Right lobe of liver (tissue), 6 donors: ENCODE measurements at regions not wholly inside any gene's neighbourhood (a gene's known extent, or its start where the extent isn't known, plus 50 kb on each side); places are given as distances from the start of the nearest gene placed in this dataset.

ENCODE experiments used
- ATAC-seq, 4 donors: fragments of 200-7000 bp; cut with Tn5 transposase; one replicate each; pipeline ENCODE4 v1.9.1; 2020; ENCODE audit warnings: mild to moderate bottlenecking in 4 of 4, moderate library complexity in 4 of 4
- DNase-seq, 3 donors: peaks; one replicate each; pipeline ENCODE4 v3.0.0-alpha.2; 2020
- H3K27ac ChIP-seq, 3 donors: fragments of 200-600 bp; one replicate each; pipeline ENCODE4 v1.8.0; 2022
- H3K27me3 ChIP-seq, 2 donors: fragments of 200-600 bp; one replicate each; pipeline ENCODE4 v1.8.0; 2022
- H3K36me3 ChIP-seq, 4 donors: fragments of 200-600 bp; sonication (generic) in 1 of 4; one replicate each; pipeline versions ENCODE4 v1.5.1 to v1.8.0; 2017 to 2022; ENCODE audit warnings: control low read depth in 1 of 4
- H3K4me1 ChIP-seq, 4 donors: fragments of 200-600 bp; sonication (generic) in 1 of 4; one replicate each; pipeline versions ENCODE4 v1.5.1 to v1.8.0; 2017 to 2022; ENCODE audit warnings: control low read depth in 1 of 4
- H3K4me3 ChIP-seq, 3 donors: fragments of 200-600 bp; one replicate each; pipeline ENCODE4 v1.8.0; 2022
- H3K9me3 ChIP-seq, 4 donors: fragments of 200-600 bp; sonication (generic) in 1 of 4; one replicate each; pipeline versions ENCODE4 v1.5.1 to v1.8.0; 2017 to 2022; ENCODE audit warnings: control low read depth in 1 of 4
- POLR2A ChIP-seq: fragments of 450-650 bp; IDR thresholded peaks from one replicate; pipeline ENCODE4 v1.6.1; 2017; ENCODE audit warnings: antibody characterized with exemption, mild to moderate bottlenecking
- WGBS: methylation state at CpG from one replicate; pipeline ENCODE4 v1.1.6; 2018; ENCODE audit warnings: low coverage, low lambda C conversion rate; ENCODE audit not compliant: insufficient coverage; ENCODE audit errors: missing lambda C conversion rate; 5-methylcytosine and 5-hydroxymethylcytosine counted together
- intact Hi-C, 2 donors: fragments of 100-400 bp; cut with DNase I; formaldehyde crosslinking; loops; one replicate each; pipeline versions ENCODE4 v1.11.2 to v1.14.1; 2022
- TF ChIP-seq, protein P1 (sequence below), 4 donors: fragments of 200-600 bp in 3 of 4; fragments of 450-650 bp in 1 of 4; IDR thresholded peaks; one replicate each; pipeline versions ENCODE4 v1.5.1 to v1.8.0; 2016 to 2022; ENCODE audit warnings: antibody characterized with exemption in 4 of 4, mild to moderate bottlenecking in 2 of 4
- donor health status: DM: no; HTN: yes; CAD: no.
- donor health status: DM: no; HTN: no; CAD: no.
- donor health status: DM: no; HTN: no; CAD: no.
- donor health status: DM: no; HTN: yes; CAD: no.
- donor health status: DM: no; HTN: yes; CAD: no.

DNA sequence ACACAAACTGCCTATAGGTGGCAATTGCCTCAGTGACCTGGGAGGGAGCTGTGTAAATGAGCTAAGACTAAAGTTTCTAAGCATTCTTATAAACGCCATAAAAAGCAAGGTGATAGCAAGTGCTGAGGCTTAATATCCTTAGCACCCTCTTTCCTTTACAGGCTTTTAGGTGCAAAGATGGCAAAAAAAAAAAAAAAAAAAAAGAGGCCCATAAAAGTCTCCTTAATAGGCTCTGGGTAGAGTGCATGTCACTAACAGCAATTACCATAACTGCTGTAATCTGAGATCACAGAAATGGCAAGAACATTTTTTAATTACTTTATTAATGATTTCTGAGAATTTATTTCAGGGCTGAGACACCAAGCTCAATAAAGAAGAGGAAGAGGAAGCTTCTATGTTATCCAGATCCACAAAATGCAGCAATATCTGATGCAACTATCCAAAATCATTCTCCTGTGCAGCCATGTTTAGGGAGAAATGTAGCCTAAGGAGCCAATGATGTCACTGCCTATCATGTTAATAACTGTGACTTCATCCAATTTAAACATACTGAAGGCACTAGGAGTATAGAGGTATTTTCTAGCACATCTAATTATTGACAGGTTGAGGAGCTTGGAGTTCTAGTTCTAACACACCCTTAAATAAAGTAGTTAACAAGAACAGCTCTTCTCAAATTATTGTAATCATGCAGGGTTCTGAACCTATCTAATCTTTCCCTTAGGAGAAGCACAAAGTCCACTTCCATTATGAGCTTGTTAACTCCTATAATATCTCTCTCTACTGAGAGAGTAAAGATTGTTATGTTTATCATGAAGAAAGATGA is 804.3 kb upstream of the ACVR2A start:
- H3K27ac ChIP-seq = no peak overlapping the region
- no peaks in the 10 kb centered on the region for H3K27me3 ChIP-seq
- DNase-seq (no peak), ATAC-seq (no peak)
- H3K9me3 ChIP-seq = no peaks in the 10 kb centered on the region
- 33% methylated on average over 1 of the region's 1 CpG for WGBS
- TF ChIP-seq POLR2A = no peak
- TF ChIP-seq, protein P1, sequence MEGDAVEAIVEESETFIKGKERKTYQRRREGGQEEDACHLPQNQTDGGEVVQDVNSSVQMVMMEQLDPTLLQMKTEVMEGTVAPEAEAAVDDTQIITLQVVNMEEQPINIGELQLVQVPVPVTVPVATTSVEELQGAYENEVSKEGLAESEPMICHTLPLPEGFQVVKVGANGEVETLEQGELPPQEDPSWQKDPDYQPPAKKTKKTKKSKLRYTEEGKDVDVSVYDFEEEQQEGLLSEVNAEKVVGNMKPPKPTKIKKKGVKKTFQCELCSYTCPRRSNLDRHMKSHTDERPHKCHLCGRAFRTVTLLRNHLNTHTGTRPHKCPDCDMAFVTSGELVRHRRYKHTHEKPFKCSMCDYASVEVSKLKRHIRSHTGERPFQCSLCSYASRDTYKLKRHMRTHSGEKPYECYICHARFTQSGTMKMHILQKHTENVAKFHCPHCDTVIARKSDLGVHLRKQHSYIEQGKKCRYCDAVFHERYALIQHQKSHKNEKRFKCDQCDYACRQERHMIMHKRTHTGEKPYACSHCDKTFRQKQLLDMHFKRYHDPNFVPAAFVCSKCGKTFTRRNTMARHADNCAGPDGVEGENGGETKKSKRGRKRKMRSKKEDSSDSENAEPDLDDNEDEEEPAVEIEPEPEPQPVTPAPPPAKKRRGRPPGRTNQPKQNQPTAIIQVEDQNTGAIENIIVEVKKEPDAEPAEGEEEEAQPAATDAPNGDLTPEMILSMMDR (IDR thresholded peaks at IDR 0.05) = no peak
- H3K4me3 ChIP-seq = no peak overlapping the region
- H3K4me1 ChIP-seq = no peaks in the 10 kb centered on the region
- no peaks in the 10 kb centered on the region for H3K36me3 ChIP-seq
- intact Hi-C loops = no loop called here

DNA sequence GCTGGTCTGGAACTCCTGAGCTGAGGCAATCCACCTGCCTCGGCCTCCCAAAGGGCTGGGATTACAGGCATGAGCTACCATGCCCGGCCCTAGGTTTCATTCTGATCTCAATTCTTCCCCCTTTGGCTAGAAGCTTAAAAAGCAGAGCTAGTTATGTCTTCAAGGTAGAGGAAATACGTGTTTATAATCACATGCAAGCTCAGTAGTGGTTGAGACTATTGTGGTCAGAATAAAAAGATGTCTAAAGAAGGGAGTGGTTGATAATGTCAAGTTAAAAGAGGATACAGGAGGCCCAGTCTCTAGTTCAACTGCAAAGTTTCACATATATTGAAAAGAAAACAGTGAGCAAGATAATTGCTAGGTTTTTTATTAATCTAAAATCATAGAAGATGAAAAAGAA is 807.8 kb upstream of the ACVR2A start:
- 30% methylated on average over 2 of the region's 3 CpGs for WGBS
- no peak overlapping the region for H3K4me3 ChIP-seq
- H3K9me3 ChIP-seq = no peaks in the 10 kb centered on the region
- H3K36me3 ChIP-seq = no peaks in the 10 kb centered on the region
- no peak for TF ChIP-seq POLR2A
- TF ChIP-seq, protein P1 (IDR thresholded peaks at IDR 0.05) = no peak
- H3K27ac ChIP-seq = no peak overlapping the region
- intact Hi-C loops = no loop called here
- H3K27me3 ChIP-seq = no peaks in the 10 kb centered on the region
- no peaks in the 10 kb centered on the region for H3K4me1 ChIP-seq
- DNase-seq = no peak
- no peak for ATAC-seq

DNA sequence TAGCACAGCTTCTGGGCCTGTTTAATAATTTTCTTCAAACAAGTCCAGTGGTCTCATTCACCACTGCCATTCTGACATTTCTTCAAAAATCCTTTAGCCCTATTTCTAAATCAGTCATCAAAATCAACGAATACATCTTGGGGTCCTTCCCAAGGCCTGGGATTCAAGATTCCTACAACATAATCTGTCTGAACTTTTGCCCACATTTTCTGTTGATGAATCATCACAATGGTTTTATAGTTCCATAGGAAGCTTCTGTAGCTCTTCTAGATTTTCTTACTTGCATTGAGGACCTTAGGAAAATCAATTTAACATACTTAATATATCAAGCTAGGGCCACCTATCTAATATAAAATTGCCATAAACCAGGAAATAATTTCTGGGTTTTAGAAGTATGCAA is 811.8 kb upstream of the ACVR2A start:
- no peak for DNase-seq
- ATAC-seq = no peak
- no peaks in the 10 kb centered on the region for H3K4me1 ChIP-seq
- H3K27ac ChIP-seq = no peak overlapping the region
- no peak overlapping the region for H3K4me3 ChIP-seq
- H3K36me3 ChIP-seq = no peaks in the 10 kb centered on the region
- H3K27me3 ChIP-seq = no peaks in the 10 kb centered on the region
- no peaks in the 10 kb centered on the region for H3K9me3 ChIP-seq
- TF ChIP-seq, protein P1 (IDR thresholded peaks at IDR 0.05) = no peak
- no peak for TF ChIP-seq POLR2A
- intact Hi-C loops = no loop called here
- WGBS = 61% methylated on average over 1 of the region's 1 CpG

DNA sequence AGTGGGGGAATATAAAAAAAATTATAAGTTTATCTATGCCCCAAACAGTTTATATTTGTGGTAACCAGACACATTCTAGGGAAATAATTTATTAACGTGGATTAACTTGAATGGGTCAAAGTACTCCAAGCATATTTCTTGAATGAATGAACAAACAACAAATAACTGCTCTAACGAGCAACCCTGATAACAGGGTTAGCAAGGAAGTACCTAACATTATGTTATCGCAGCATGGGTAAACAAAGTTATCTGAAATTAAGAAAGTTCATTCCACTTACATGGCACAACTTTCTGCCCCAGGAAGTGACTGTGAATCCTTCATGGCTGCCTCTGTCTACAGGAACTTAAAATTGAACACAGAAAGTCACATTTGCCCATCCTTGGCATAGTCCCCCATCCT is 812.9 kb upstream of the ACVR2A start:
- no peaks in the 10 kb centered on the region for H3K4me1 ChIP-seq
- DNase-seq = no peak
- ATAC-seq = no peak
- WGBS = 7% methylated on average over 3 of the region's 3 CpGs
- no peak overlapping the region for H3K4me3 ChIP-seq
- no peaks in the 10 kb centered on the region for H3K36me3 ChIP-seq
- no peaks in the 10 kb centered on the region for H3K27me3 ChIP-seq
- TF ChIP-seq POLR2A = no peak
- TF ChIP-seq, protein P1 (IDR thresholded peaks at IDR 0.05) = no peak
- intact Hi-C loops = no loop called here
- no peak overlapping the region for H3K27ac ChIP-seq
- no peaks in the 10 kb centered on the region for H3K9me3 ChIP-seq
